K562 (cell line): ENCODE measurements at regions not wholly inside any gene's neighbourhood (a gene's known extent, or its start where the extent isn't known, plus 50 kb on each side); places are given as distances from the start of the nearest gene placed in this dataset.

Source experiments
- ARID1B ChIP-seq: fragments of 450-650 bp; IDR thresholded peaks from 2 replicates; pipeline ENCODE4 v1.6.1; 2016; ENCODE audit warnings: antibody characterized with exemption, mild to moderate bottlenecking, inconsistent platforms
- ILF3 ChIP-seq: fragments of 450-650 bp; IDR thresholded peaks from 2 replicates; pipeline ENCODE4 v1.6.1; 2018; ENCODE audit warnings: antibody characterized with exemption, mild to moderate bottlenecking, moderate library complexity, borderline replicate concordance
- ZC3H11A ChIP-seq: IDR thresholded peaks from 2 replicates; pipeline ENCODE4 v1.6.1; 2012; ENCODE audit warnings: low read depth, low read length, improper control_type of control experiment
- ZNF699 ChIP-seq: fragments of 250-450 bp; sonication (Bioruptor Pico); IDR thresholded peaks from 2 replicates; pipeline ENCODE4 v1.8.0; 2021; ENCODE audit warnings: mild to moderate bottlenecking, moderate library complexity; ENCODE audit not compliant: insufficient replicate concordance
- ZNF740 ChIP-seq, 3 experiments: fragments of 200-800 bp in 1 of 3; sonication (Bioruptor generic) in 1 of 3; sonication (generic) in 1 of 3; formaldehyde crosslinking in 1 of 3; IDR thresholded peaks; 2 replicates each; pipeline versions ENCODE4 v1.6.1 to v1.8.0; 2016 to 2022; ENCODE audit warnings: mild to moderate bottlenecking in 2 of 3, missing compliant biosample characterization in 2 of 3, missing genetic modification characterization in 2 of 3, missing genetic modification reagents in 1 of 3
- TF ChIP-seq, protein P1 (sequence below): sonication (generic); formaldehyde crosslinking; IDR thresholded peaks from 2 replicates; pipeline ENCODE4 v1.8.0; 2023; ENCODE audit warnings: missing genetic modification reagents, mild to moderate bottlenecking, borderline replicate concordance

- TF ChIP-seq, protein P1, sequence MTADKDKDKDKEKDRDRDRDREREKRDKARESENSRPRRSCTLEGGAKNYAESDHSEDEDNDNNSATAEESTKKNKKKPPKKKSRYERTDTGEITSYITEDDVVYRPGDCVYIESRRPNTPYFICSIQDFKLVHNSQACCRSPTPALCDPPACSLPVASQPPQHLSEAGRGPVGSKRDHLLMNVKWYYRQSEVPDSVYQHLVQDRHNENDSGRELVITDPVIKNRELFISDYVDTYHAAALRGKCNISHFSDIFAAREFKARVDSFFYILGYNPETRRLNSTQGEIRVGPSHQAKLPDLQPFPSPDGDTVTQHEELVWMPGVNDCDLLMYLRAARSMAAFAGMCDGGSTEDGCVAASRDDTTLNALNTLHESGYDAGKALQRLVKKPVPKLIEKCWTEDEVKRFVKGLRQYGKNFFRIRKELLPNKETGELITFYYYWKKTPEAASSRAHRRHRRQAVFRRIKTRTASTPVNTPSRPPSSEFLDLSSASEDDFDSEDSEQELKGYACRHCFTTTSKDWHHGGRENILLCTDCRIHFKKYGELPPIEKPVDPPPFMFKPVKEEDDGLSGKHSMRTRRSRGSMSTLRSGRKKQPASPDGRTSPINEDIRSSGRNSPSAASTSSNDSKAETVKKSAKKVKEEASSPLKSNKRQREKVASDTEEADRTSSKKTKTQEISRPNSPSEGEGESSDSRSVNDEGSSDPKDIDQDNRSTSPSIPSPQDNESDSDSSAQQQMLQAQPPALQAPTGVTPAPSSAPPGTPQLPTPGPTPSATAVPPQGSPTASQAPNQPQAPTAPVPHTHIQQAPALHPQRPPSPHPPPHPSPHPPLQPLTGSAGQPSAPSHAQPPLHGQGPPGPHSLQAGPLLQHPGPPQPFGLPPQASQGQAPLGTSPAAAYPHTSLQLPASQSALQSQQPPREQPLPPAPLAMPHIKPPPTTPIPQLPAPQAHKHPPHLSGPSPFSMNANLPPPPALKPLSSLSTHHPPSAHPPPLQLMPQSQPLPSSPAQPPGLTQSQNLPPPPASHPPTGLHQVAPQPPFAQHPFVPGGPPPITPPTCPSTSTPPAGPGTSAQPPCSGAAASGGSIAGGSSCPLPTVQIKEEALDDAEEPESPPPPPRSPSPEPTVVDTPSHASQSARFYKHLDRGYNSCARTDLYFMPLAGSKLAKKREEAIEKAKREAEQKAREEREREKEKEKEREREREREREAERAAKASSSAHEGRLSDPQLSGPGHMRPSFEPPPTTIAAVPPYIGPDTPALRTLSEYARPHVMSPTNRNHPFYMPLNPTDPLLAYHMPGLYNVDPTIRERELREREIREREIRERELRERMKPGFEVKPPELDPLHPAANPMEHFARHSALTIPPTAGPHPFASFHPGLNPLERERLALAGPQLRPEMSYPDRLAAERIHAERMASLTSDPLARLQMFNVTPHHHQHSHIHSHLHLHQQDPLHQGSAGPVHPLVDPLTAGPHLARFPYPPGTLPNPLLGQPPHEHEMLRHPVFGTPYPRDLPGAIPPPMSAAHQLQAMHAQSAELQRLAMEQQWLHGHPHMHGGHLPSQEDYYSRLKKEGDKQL (CRISPR knock-in tag), result no peak
- TF ChIP-seq ZNF699 (CRISPR knock-in tag), result no peak
- no peak for TF ChIP-seq ARID1B
- TF ChIP-seq ILF3, result no peak
- no peak for TF ChIP-seq ZC3H11A
- TF ChIP-seq ZNF740 (CRISPR knock-in tag; IDR thresholded peaks at IDR 0.05), result no peak
- TF ChIP-seq ZNF740 (tag; IDR thresholded peaks at IDR 0.05), result no peak
Measured at GRCh38 chr2:57490741-57491140, 555.9 kb upstream of the VRK2 start (continued).
